SK-N-SH (cell line): ENCODE measurements at regions not wholly inside any gene's neighbourhood (a gene's known extent, or its start where the extent isn't known, plus 50 kb on each side); places are given as distances from the start of the nearest gene placed in this dataset.

ENCODE experiments used
- CTCF ChIA-PET: fragments of 300-600, 350-600 bp; formaldehyde crosslinking; extraction: SDS; loops from one replicate; lab custom pipeline; 2021; lab: Yijun Ruan, JAX
- POLR2A ChIA-PET: fragments of 350-600 bp; sonication (Branson Sonifier 250); formaldehyde crosslinking; extraction: SDS; loops from one replicate; lab custom pipeline; 2020; ENCODE audit warnings: antibody characterized with exemption, inconsistent platforms; lab: Yijun Ruan, JAX
- DNase-seq: peaks from one replicate; pipeline ENCODE4 v3.0.0; 2012
- H2AFZ ChIP-seq: fragments of 200-600 bp; sonication (generic); 2 replicates; pipeline ENCODE4 v1.8.1; 2016; ENCODE audit warnings: antibody characterized with exemption, mild to moderate bottlenecking, low read depth
- H3F3A ChIP-seq: fragments of 200-600 bp; sonication (generic); replicated peaks from 2 replicates; pipeline ENCODE3; 2016; ENCODE audit warnings: antibody characterized with exemption, mild to moderate bottlenecking; ENCODE audit not compliant: insufficient read depth
- H3K27ac ChIP-seq, 2 experiments: fragments of 200-500 bp in 1 of 2; fragments of 200-600 bp in 1 of 2; sonication (Bioruptor generic) in 1 of 2; sonication (generic), shearing (Covaris generic) in 1 of 2; 2 replicates each; pipeline versions ENCODE4 v1.5.1 to v1.6.1; 2014 to 2016; ENCODE audit warnings: low read depth in 2 of 2, inconsistent platforms in 1 of 2, low read length in 1 of 2, mild to moderate bottlenecking in 1 of 2, mixed read lengths in 1 of 2
- H3K27me3 ChIP-seq: fragments of 200-600 bp; sonication (generic), shearing (Covaris generic); 2 replicates; pipeline ENCODE4 v1.6.1; 2016; ENCODE audit warnings: mixed run types; ENCODE audit not compliant: insufficient read depth
- H3K36me3 ChIP-seq, 2 experiments: fragments of 200-500 bp in 1 of 2; fragments of 200-600 bp in 1 of 2; sonication (Bioruptor generic) in 1 of 2; sonication (generic) in 1 of 2; replicated peaks in 1 of 2; 2 replicates each; pipeline versions ENCODE3 to v1.5.1; 2014 to 2016; ENCODE audit warnings: low read length in 1 of 2, mild to moderate bottlenecking in 1 of 2; ENCODE audit not compliant: insufficient read depth in 2 of 2, control insufficient read depth in 1 of 2
- H3K4me1 ChIP-seq, 2 experiments: fragments of 200-500 bp in 1 of 2; fragments of 200-600 bp in 1 of 2; sonication (Bioruptor generic) in 1 of 2; sonication (generic), shearing (Covaris generic) in 1 of 2; 2 replicates each; pipeline versions ENCODE4 v1.5.1 to v1.6.1; 2014 to 2016; ENCODE audit warnings: low read depth in 1 of 2, low read length in 1 of 2, mixed run types in 1 of 2; ENCODE audit not compliant: insufficient read depth in 2 of 2, control insufficient read depth in 1 of 2
- H3K4me2 ChIP-seq: fragments of 200-600 bp; sonication (generic), shearing (Covaris generic); 2 replicates; pipeline ENCODE4 v1.6.1; 2017; ENCODE audit warnings: mixed run types
- H3K4me3 ChIP-seq, 2 experiments: fragments of 200-500 bp in 1 of 2; fragments of 200-600 bp in 1 of 2; sonication (Bioruptor generic) in 1 of 2; sonication (generic), shearing (Covaris generic) in 1 of 2; 2 replicates each; pipeline versions ENCODE4 v1.5.1 to v1.8.1; 2014 to 2016; ENCODE audit warnings: low read depth in 2 of 2, inconsistent platforms in 1 of 2, low read length in 1 of 2, mild to moderate bottlenecking in 1 of 2, mixed read lengths in 1 of 2, moderate library complexity in 1 of 2
- H3K79me2 ChIP-seq: fragments of 200-600 bp; sonication (generic); 2 replicates; pipeline ENCODE4 v1.8.1; 2017; ENCODE audit warnings: mild to moderate bottlenecking; ENCODE audit not compliant: insufficient read depth
- H3K9ac ChIP-seq: fragments of 200-600 bp; sonication (generic); 2 replicates; pipeline ENCODE4 v1.6.1; 2017; ENCODE audit warnings: mixed run types
- H3K9me2 ChIP-seq: fragments of 200-600 bp; sonication (generic); 2 replicates; pipeline ENCODE4 v1.6.1; 2017; ENCODE audit warnings: mixed run types
- H3K9me3 ChIP-seq: fragments of 200-600 bp; sonication (generic); 2 replicates; pipeline ENCODE4 v1.6.1; 2017; ENCODE audit warnings: mixed run types, mild to moderate bottlenecking, moderate library complexity
- H4K20me1 ChIP-seq: fragments of 200-600 bp; sonication (generic); 2 replicates; pipeline ENCODE4 v1.6.1; 2017; ENCODE audit warnings: mild to moderate bottlenecking, mixed run types; ENCODE audit not compliant: insufficient read depth
- ELF1 ChIP-seq: IDR thresholded peaks from 2 replicates; pipeline ENCODE4 v1.4.0; 2012
- EP300 ChIP-seq, 2 experiments: IDR thresholded peaks; 2 replicates each; pipeline versions ENCODE4 v1.4.0 to v1.6.1; 2012; ENCODE audit warnings: borderline replicate concordance in 1 of 2, low read depth in 1 of 2, low read length in 1 of 2
- FOSL2 ChIP-seq: IDR thresholded peaks from 2 replicates; pipeline ENCODE4 v1.4.0; 2012; ENCODE audit warnings: low read depth, mild to moderate bottlenecking, moderate library complexity, borderline replicate concordance
- FOXM1 ChIP-seq: IDR thresholded peaks from 2 replicates; pipeline ENCODE4 v1.4.0; 2012; ENCODE audit warnings: low read depth, mild to moderate bottlenecking
- GABPA ChIP-seq: IDR thresholded peaks from 2 replicates; pipeline ENCODE4 v1.4.0; 2012; ENCODE audit warnings: low read depth, mild to moderate bottlenecking
- IRF3 ChIP-seq: fragments of 150-350 bp; IDR thresholded peaks from 2 replicates; pipeline ENCODE4 v1.6.1; 2016; ENCODE audit warnings: mild to moderate bottlenecking, low read depth, low read length
- MAX ChIP-seq: IDR thresholded peaks from 2 replicates; pipeline ENCODE4 v1.4.0; 2012; ENCODE audit warnings: low read depth
- NFIC ChIP-seq: IDR thresholded peaks from 2 replicates; pipeline ENCODE4 v1.4.0; 2012; ENCODE audit warnings: borderline replicate concordance
- NRF1 ChIP-seq: IDR thresholded peaks from 2 replicates; pipeline ENCODE4 v1.6.1; 2012; ENCODE audit warnings: low read depth, mild to moderate bottlenecking, low read length
- PBX3 ChIP-seq: IDR thresholded peaks from 2 replicates; pipeline ENCODE4; 2012
- REST ChIP-seq: IDR thresholded peaks from 2 replicates; pipeline ENCODE4 v1.6.1; 2012; ENCODE audit warnings: mild to moderate bottlenecking, low read depth, low read length, moderate library complexity
- RFX5 ChIP-seq: IDR thresholded peaks from 2 replicates; pipeline ENCODE4 v1.6.1; 2012; ENCODE audit warnings: mild to moderate bottlenecking, improper control_type of control experiment, low read length
- SIN3A ChIP-seq: IDR thresholded peaks from 2 replicates; pipeline ENCODE4 v1.6.1; 2012; ENCODE audit warnings: low read depth, mild to moderate bottlenecking, low read length, moderate library complexity, borderline replicate concordance
- TAF1 ChIP-seq: IDR thresholded peaks from 2 replicates; pipeline ENCODE4 v1.6.1; 2012; ENCODE audit warnings: low read depth, mild to moderate bottlenecking, low read length, moderate library complexity, borderline replicate concordance
- TCF12 ChIP-seq: IDR thresholded peaks from 2 replicates; pipeline ENCODE4 v1.4.0; 2012
- USF2 ChIP-seq: fragments of 150-350 bp; IDR thresholded peaks from 2 replicates; pipeline ENCODE4 v1.6.1; 2017; ENCODE audit warnings: antibody characterized with exemption, low read length, low read depth, borderline replicate concordance
- YY1 ChIP-seq: IDR thresholded peaks from 2 replicates; pipeline ENCODE4 v1.4.0; 2012; ENCODE audit warnings: low read depth, mild to moderate bottlenecking
- WGBS: methylation state at CpG from one replicate; pipeline ENCODE4 v1.1.6; 2017; ENCODE audit warnings: low lambda C conversion rate; 5-methylcytosine and 5-hydroxymethylcytosine counted together

- Histone ChIP-seq H3F3A (no peaks in the 10 kb centered on the region), H3K36me3 (no peaks in the 10 kb centered on the region), H3K9me3 (no peaks in the 10 kb centered on the region), H3K79me2 (no peaks in the 10 kb centered on the region), H3K9ac (no peak overlapping the region), H2AFZ (no peak overlapping the region), H3K9me2 (no peaks in the 10 kb centered on the region), H4K20me1 (no peaks in the 10 kb centered on the region), H3K27me3 (no peaks in the 10 kb centered on the region), H3K4me3 (no peak overlapping the region), H3K4me2 (no peak overlapping the region), H3K4me1 (peaks cover 4 to 14% of the 10 kb centered on the region in 2 experiments; a peak in 2 of 4 replicates), H3K27ac (no peak overlapping the region)
- CTCF ChIA-PET: interaction anchor here (0.7 kb wide), 1 partner anchor 707 kb away, joined by 3 read pairs; no protein-coding TSS in a partner anchor
- DNase-seq: no peak
- no peak for TF ChIP-seq EP300 (IDR thresholded peaks at IDR 0.05; ENCODE audit: borderline replicate concordance in 1 of 2, low read depth in 1 of 2, low read length in 1 of 2)
- TF ChIP-seq USF2: no peak
- no peak for TF ChIP-seq PBX3
- TF ChIP-seq YY1: no peak
- TF ChIP-seq FOSL2: no peak
- no peak for TF ChIP-seq REST
- TF ChIP-seq ELF1: no peak
- no peak for TF ChIP-seq MAX
- no peak for TF ChIP-seq TAF1
- TF ChIP-seq GABPA: no peak
- no peak for TF ChIP-seq SIN3A
- TF ChIP-seq TCF12: no peak
- no peak for TF ChIP-seq FOXM1
- TF ChIP-seq RFX5: no peak
- TF ChIP-seq NFIC: no peak
- no peak for TF ChIP-seq IRF3
- no peak for TF ChIP-seq NRF1
- POLR2A ChIA-PET: no interaction called here
- 81% methylated on average over 1 of the region's 1 CpG for WGBS
Observed at GRCh38 chr2:12010059-12010458, 263.6 kb downstream of the LPIN1 start.
